Endothelial cell of umbilical vein (primary cell): ENCODE measurements at regions not wholly inside any gene's neighbourhood (a gene's known extent, or its start where the extent isn't known, plus 50 kb on each side); places are given as distances from the start of the nearest gene placed in this dataset.

Experiments used
- BruUV-seq: library from RNA; stranded (reverse); fragments of 400-500 nt; replicated peaks from 2 replicates; lab custom pipeline; 2021; lab: Mats Ljungman, UMichigan
- CTCF ChIA-PET: fragments of 300-600, 350-600 bp; sonication (Branson Sonifier 250); formaldehyde crosslinking; loops from one replicate; lab custom pipeline; 2021; ENCODE audit warnings: antibody characterized with exemption, inconsistent platforms; lab: Charles Lee
- POLR2A ChIA-PET: fragments of 300-600, 350-600 bp; sonication (Branson Sonifier 250); formaldehyde crosslinking; loops from one replicate; lab custom pipeline; 2021; ENCODE audit warnings: antibody characterized with exemption, inconsistent platforms; lab: Charles Lee
- DNase-seq: peaks from one replicate; pipeline ENCODE4 v3.0.0-alpha.2; 2011; ENCODE audit warnings: low read depth, low spot score
- FAIRE-seq: peaks from 2 replicates; lab custom pipeline; 2011; peaks lifted over from hg19 to GRCh38; lab: Jason Lieb, UNC
- H2AFZ ChIP-seq: 2 replicates; pipeline ENCODE4 v1.6.0; 2012; ENCODE audit warnings: low read depth, low read length, control low read depth, inconsistent platforms
- H3K27ac ChIP-seq: 2 replicates; pipeline ENCODE4 v1.5.1; 2011; ENCODE audit warnings: low read depth, mild to moderate bottlenecking, control low read depth, low read length, moderate library complexity; ENCODE audit not compliant: insufficient read depth
- H3K27me3 ChIP-seq, 2 experiments: 2 replicates each; pipeline versions ENCODE4 v1.6.0 to v1.6.1; 2011; ENCODE audit warnings: low read length in 2 of 2, mixed read lengths in 1 of 2; ENCODE audit not compliant: control insufficient read depth in 2 of 2, insufficient read depth in 2 of 2
- H3K36me3 ChIP-seq, 2 experiments: 2 replicates in 1 of 2; 3 replicates in 1 of 2; pipeline ENCODE4 v1.5.1; 2011; ENCODE audit warnings: low read length in 2 of 2, mild to moderate bottlenecking in 1 of 2, moderate library complexity in 1 of 2; ENCODE audit not compliant: control insufficient read depth in 2 of 2, insufficient read depth in 2 of 2; ENCODE audit errors: extremely low read depth in 1 of 2
- H3K4me1 ChIP-seq: 3 replicates; pipeline ENCODE4 v1.5.1; 2011; ENCODE audit warnings: mild to moderate bottlenecking, low read length; ENCODE audit not compliant: control insufficient read depth, insufficient read depth; ENCODE audit errors: extremely low read depth
- H3K4me2 ChIP-seq: 2 replicates; pipeline ENCODE4 v1.6.1; 2011; ENCODE audit warnings: low read length, control low read depth, mixed read lengths; ENCODE audit not compliant: insufficient read depth
- H3K4me3 ChIP-seq, 3 experiments: fragments of 200-600 bp in 1 of 3; sonication (generic), shearing (Covaris generic) in 1 of 3; replicated peaks in 1 of 3; 2 replicates each; pipeline ENCODE4 v1.5.1; 2011 to 2016; ENCODE audit warnings: control low read depth in 3 of 3, low read length in 3 of 3, mild to moderate bottlenecking in 2 of 3, inconsistent platforms in 1 of 3, low read depth in 1 of 3, moderate library complexity in 1 of 3; ENCODE audit not compliant: insufficient read depth in 1 of 3
- H3K79me2 ChIP-seq: 2 replicates; pipeline ENCODE4 v1.6.0; 2012; ENCODE audit warnings: low read length, inconsistent platforms; ENCODE audit not compliant: control insufficient read depth, insufficient read depth
- H3K9ac ChIP-seq: replicated peaks from 2 replicates; pipeline ENCODE3; 2011; ENCODE audit warnings: low read length, control low read depth; ENCODE audit not compliant: insufficient read depth; ENCODE audit errors: extremely low read depth
- H3K9me1 ChIP-seq: replicated peaks from 3 replicates; pipeline ENCODE4 v1.6.0; 2011; ENCODE audit warnings: mild to moderate bottlenecking, low read length; ENCODE audit not compliant: control insufficient read depth, insufficient read depth; ENCODE audit errors: extremely low read depth
- H3K9me3 ChIP-seq: replicated peaks from 2 replicates; pipeline ENCODE4 v1.5.1; 2012; ENCODE audit warnings: low read length, inconsistent platforms; ENCODE audit not compliant: control insufficient read depth, insufficient read depth
- H4K20me1 ChIP-seq: replicated peaks from 2 replicates; pipeline ENCODE3; 2011; ENCODE audit warnings: mild to moderate bottlenecking, low read length; ENCODE audit not compliant: control insufficient read depth, insufficient read depth; ENCODE audit errors: extremely low read depth
- EZH2 ChIP-seq: IDR thresholded peaks from 2 replicates; pipeline ENCODE4 v1.6.1; 2012; ENCODE audit warnings: borderline replicate concordance, low read depth, mild to moderate bottlenecking, moderate library complexity, low read length, inconsistent platforms; ENCODE audit not compliant: severe bottlenecking
- FOS ChIP-seq: IDR thresholded peaks from 2 replicates; pipeline ENCODE4 v1.6.1; 2011; ENCODE audit warnings: mild to moderate bottlenecking, low read length, moderate library complexity, borderline replicate concordance; ENCODE audit not compliant: insufficient read depth
- GATA2 ChIP-seq: IDR thresholded peaks from 2 replicates; pipeline ENCODE4 v1.7.0; 2011; ENCODE audit warnings: low read depth, mild to moderate bottlenecking, moderate library complexity, mixed read lengths, low read length; ENCODE audit not compliant: insufficient read length, insufficient read depth
- JUN ChIP-seq: IDR thresholded peaks from 2 replicates; pipeline ENCODE4 v1.6.1; 2011; ENCODE audit warnings: borderline replicate concordance, low read depth; ENCODE audit not compliant: insufficient read length, insufficient read depth
- MYC ChIP-seq: IDR thresholded peaks from one replicate; pipeline ENCODE4 v1.6.1; 2011; ENCODE audit warnings: mild to moderate bottlenecking, low read depth, low read length
- POLR2A ChIP-seq: IDR thresholded peaks from 2 replicates; pipeline ENCODE4 v1.6.1; 2012; ENCODE audit warnings: low read depth, mild to moderate bottlenecking, control low read depth, low read length
- POLR2AphosphoS5 ChIP-seq: IDR thresholded peaks from 2 replicates; pipeline ENCODE4 v1.6.1; 2012; ENCODE audit warnings: low read depth, mild to moderate bottlenecking, control low read depth, low read length, moderate library complexity; ENCODE audit not compliant: insufficient read depth
- dilution Hi-C: fragments of 300-500 bp; cut with MboI; formaldehyde crosslinking; loops from one replicate; pipeline ENCODE4 v1.15.0; 2019; ENCODE audit warnings: low sequenced_read_pairs; ENCODE audit not compliant: extremely low pct_ligation_motif_present
- intact Hi-C: fragments of 100-400 bp; cut with micrococcal nuclease; formaldehyde crosslinking; loops from one replicate; pipeline ENCODE4 v1.10.0; 2022
- TF ChIP-seq, protein P1 (sequence below): IDR thresholded peaks from 2 replicates; pipeline ENCODE4 v1.6.1; 2011; ENCODE audit not compliant: insufficient read depth, insufficient read length
- TF ChIP-seq, protein P2 (sequence below), 2 donors: IDR thresholded peaks; 1 replicate in 1 of 2; 2 replicates in 1 of 2; pipeline ENCODE4 v1.5.1; 2011; ENCODE audit warnings: low read length in 2 of 2, mild to moderate bottlenecking in 2 of 2, moderate library complexity in 2 of 2, control low read depth in 1 of 2, inconsistent platforms in 1 of 2, low read depth in 1 of 2; ENCODE audit not compliant: insufficient read depth in 1 of 2; ENCODE audit errors: extremely low read depth in 1 of 2

DNA sequence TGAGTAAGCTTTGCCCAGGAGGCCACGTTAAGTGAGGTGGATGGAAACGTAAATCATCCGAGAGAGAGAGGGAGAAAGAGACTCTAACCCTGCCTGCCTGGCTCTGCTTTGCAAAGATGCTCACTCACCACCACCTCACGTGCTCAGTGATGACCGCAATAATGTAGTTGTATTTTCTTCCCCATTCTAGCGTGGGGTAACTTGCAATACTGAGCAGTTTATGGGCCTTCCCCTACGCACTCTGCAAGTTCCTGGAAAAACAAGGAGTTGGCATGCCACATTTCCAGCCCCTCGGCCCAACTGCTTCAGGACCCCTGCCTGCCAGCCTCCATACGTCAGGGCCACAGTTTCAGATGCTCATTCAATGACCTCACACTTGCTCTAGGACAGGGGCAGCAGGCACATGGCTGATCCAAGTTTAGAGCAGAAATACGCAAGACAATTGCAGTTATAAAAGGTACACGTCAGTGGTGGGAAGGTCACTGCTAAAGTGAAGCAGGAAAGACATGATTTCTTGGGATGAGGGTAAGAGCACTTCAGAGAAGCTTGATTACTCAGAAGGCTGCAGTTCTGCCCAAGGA is 112.5 kb upstream of the RAB4A start:
- no peaks in the 10 kb centered on the region for H3K9me3 ChIP-seq
- no peaks in the 10 kb centered on the region for H3K27me3 ChIP-seq
- no peak overlapping the region for H3K27ac ChIP-seq
- H4K20me1 ChIP-seq = no peaks in the 10 kb centered on the region
- POLR2A ChIA-PET = no interaction called here
- H3K4me3 ChIP-seq = no peak overlapping the region
- FAIRE-seq (no peak), DNase-seq (no peak)
- H3K9me1 ChIP-seq = no peaks in the 10 kb centered on the region
- no peak overlapping the region for H2AFZ ChIP-seq
- no TSS peak for BruUV-seq
- TF ChIP-seq, protein P1, sequence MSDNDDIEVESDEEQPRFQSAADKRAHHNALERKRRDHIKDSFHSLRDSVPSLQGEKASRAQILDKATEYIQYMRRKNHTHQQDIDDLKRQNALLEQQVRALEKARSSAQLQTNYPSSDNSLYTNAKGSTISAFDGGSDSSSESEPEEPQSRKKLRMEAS = no peak
- TF ChIP-seq POLR2AphosphoS5 (no peak), MYC (no peak), EZH2 (no peak), JUN (no peak), POLR2A (no peak), GATA2 (no peak), FOS (no peak)
- TF ChIP-seq, protein P2, sequence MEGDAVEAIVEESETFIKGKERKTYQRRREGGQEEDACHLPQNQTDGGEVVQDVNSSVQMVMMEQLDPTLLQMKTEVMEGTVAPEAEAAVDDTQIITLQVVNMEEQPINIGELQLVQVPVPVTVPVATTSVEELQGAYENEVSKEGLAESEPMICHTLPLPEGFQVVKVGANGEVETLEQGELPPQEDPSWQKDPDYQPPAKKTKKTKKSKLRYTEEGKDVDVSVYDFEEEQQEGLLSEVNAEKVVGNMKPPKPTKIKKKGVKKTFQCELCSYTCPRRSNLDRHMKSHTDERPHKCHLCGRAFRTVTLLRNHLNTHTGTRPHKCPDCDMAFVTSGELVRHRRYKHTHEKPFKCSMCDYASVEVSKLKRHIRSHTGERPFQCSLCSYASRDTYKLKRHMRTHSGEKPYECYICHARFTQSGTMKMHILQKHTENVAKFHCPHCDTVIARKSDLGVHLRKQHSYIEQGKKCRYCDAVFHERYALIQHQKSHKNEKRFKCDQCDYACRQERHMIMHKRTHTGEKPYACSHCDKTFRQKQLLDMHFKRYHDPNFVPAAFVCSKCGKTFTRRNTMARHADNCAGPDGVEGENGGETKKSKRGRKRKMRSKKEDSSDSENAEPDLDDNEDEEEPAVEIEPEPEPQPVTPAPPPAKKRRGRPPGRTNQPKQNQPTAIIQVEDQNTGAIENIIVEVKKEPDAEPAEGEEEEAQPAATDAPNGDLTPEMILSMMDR (IDR thresholded peaks at IDR 0.05; ENCODE audit: extremely low read depth in 1 of 2, insufficient read depth in 1 of 2, low read depth in 1 of 2, low read length in 2 of 2) = no peak
- CTCF ChIA-PET = no interaction called here
- H3K36me3 ChIP-seq = no peaks in the 10 kb centered on the region
- H3K4me2 ChIP-seq = no peak overlapping the region
- dilution Hi-C loops = no loop called here
- H3K9ac ChIP-seq = no peak overlapping the region
- no peaks in the 10 kb centered on the region for H3K4me1 ChIP-seq
- intact Hi-C loops = loop anchor here (5.0 kb wide), 1 partner anchor 421 kb away; the partner anchor contains the start of gene RHOU
- H3K79me2 ChIP-seq = no peaks in the 10 kb centered on the region
